ENCODE measurements at regions not wholly inside any gene's neighbourhood (a gene's known extent, or its start where the extent isn't known, plus 50 kb on each side); places are given as distances from the start of the nearest gene placed in this dataset.

DNA sequence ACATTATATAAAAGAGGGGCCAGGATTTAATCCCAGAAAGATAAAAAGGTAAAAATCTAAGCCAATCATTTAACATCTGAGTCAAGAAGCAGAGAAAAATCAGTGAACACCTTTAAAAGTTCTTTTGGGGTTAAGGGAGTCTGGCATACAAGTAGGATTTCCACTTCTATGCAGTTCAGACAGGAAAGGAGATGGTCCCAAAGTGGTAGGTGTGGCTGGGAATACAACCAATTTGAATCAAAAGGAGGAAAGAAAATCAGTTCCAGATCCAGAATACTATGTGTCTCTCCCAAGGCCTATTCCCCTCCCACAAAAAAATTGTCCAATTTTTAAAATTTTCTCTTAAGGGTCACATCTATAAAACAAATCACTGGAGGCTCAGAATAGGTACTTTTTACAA is 167.4 kb downstream of the PHLDA1 start:
- dilution Hi-C loops (cut with HindIII; ENCODE audit: low sequenced_read_pairs, unreplicated experiment) (no loop called here), intact Hi-C loops (cut with micrococcal nuclease) (no loop called here), in situ Hi-C loops (cut with MboI; ENCODE audit: low sequenced_read_pairs) (no loop called here)
- ChIA-PET POLR2A (ENCODE audit: unreplicated experiment) (no interaction called here), CTCF (interaction anchor here (0.7 kb wide), 1 partner anchor 16 kb away, joined by 3 read pairs; no protein-coding TSS in a partner anchor)
- peak overlapping the region; percentile 81; the same call in 1 of the 2 replicates for H3K4ac ChIP-seq (ENCODE audit: low read depth, low read length)
- H3K27ac ChIP-seq (ENCODE audit: insufficient read depth, low read length): no peak overlapping the region
- H3K9ac ChIP-seq (ENCODE audit: low read depth, low read length): no peak overlapping the region
- H2BK20ac ChIP-seq (ENCODE audit: low read depth, low read length): peak overlapping the region; percentile 93; the same call in 1 of the 2 replicates
- ATAC-seq (ENCODE audit: low read depth) (no peak), DNase-seq (no peak)
- no peaks in the 10 kb centered on the region for H3K36me3 ChIP-seq (ENCODE audit: control insufficient read depth, insufficient read depth, low read length)
- no peaks in the 10 kb centered on the region for H4K20me1 ChIP-seq (ENCODE audit: insufficient read depth, low read length)
- H3K27me3 ChIP-seq (ENCODE audit: control insufficient read depth, insufficient read depth, low read length): no peaks in the 10 kb centered on the region
- H4K91ac ChIP-seq (ENCODE audit: insufficient read depth, low read depth, low read length): no peak overlapping the region
- H3K79me1 ChIP-seq (ENCODE audit: low read depth in 1 of 2, low read length in 2 of 2): no peaks in the 10 kb centered on the region
- no peak overlapping the region for H3K56ac ChIP-seq (ENCODE audit: extremely low read depth, insufficient read depth, low read length)
- H2AK9ac ChIP-seq (replicated peaks; ENCODE audit: low read depth, low read length, poor library complexity): no peak overlapping the region
- H4K8ac ChIP-seq (ENCODE audit: low read depth in 2 of 2, low read length in 2 of 2): no peak overlapping the region
- 0 out of 2 replicates have a peak overlapping the region, but pooled peaks have one; percentile 50 for H2AK5ac ChIP-seq (ENCODE audit: low read depth, low read length)
- peak overlapping the region; percentile 87; the same call in 2 of the 3 replicates for H2BK15ac ChIP-seq (ENCODE audit: low read depth, low read length)
- 0 out of 2 replicates have a peak, but pooled peaks cover 4% of the 10 kb centered on the region for H3K9me1 ChIP-seq (ENCODE audit: insufficient read depth, low read length)
- peaks cover 11% of the 10 kb centered on the region for H3K4me1 ChIP-seq (ENCODE audit: control insufficient read depth, insufficient read depth, low read length)
- no peak overlapping the region for H2AFZ ChIP-seq (replicated peaks; ENCODE audit: low read length, poor library complexity)
- no peak overlapping the region for H3K4me2 ChIP-seq (ENCODE audit: low read depth, low read length)
- H3K14ac ChIP-seq (replicated peaks; ENCODE audit: low read depth, low read length): no peak overlapping the region
- no peak overlapping the region; the same call in 1 of the 2 replicates for H3K23ac ChIP-seq (ENCODE audit: low read depth, low read length)
- no peak overlapping the region for H3K4me3 ChIP-seq (ENCODE audit: insufficient read depth, low read depth, low read length)
- no peaks in the 10 kb centered on the region for H3K9me3 ChIP-seq (ENCODE audit: control insufficient read depth, insufficient read depth, low read length)
- peak overlapping the region; percentile 50; the same call in 1 of the 2 replicates for H3K18ac ChIP-seq (ENCODE audit: low read depth, low read length)
- TF ChIP-seq MAFK (IDR thresholded peaks at IDR 0.05; ENCODE audit: low read depth, low read length) (no peak), SMC3 (IDR thresholded peaks at IDR 0.05; ENCODE audit: low read depth, low read length) (no peak)
- TF ChIP-seq, protein P1, sequence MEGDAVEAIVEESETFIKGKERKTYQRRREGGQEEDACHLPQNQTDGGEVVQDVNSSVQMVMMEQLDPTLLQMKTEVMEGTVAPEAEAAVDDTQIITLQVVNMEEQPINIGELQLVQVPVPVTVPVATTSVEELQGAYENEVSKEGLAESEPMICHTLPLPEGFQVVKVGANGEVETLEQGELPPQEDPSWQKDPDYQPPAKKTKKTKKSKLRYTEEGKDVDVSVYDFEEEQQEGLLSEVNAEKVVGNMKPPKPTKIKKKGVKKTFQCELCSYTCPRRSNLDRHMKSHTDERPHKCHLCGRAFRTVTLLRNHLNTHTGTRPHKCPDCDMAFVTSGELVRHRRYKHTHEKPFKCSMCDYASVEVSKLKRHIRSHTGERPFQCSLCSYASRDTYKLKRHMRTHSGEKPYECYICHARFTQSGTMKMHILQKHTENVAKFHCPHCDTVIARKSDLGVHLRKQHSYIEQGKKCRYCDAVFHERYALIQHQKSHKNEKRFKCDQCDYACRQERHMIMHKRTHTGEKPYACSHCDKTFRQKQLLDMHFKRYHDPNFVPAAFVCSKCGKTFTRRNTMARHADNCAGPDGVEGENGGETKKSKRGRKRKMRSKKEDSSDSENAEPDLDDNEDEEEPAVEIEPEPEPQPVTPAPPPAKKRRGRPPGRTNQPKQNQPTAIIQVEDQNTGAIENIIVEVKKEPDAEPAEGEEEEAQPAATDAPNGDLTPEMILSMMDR (conservative IDR thresholded peaks at IDR 0.05; ENCODE audit: low read depth, low read length): no peak
- no peak overlapping the region for H4K5ac ChIP-seq (ENCODE audit: low read depth, low read length)
- H2BK5ac ChIP-seq (ENCODE audit: low read depth, low read length, poor library complexity, severe bottlenecking): no peak overlapping the region
- no TSS peak for BruUV-seq (replicated peaks)
- peak overlapping the region; percentile 80; the same call in 1 of the 2 replicates for H2BK120ac ChIP-seq (ENCODE audit: low read depth, low read length)
